ENCODE measurements at regions not wholly inside any gene's neighbourhood (a gene's known extent, or its start where the extent isn't known, plus 50 kb on each side); places are given as distances from the start of the nearest gene placed in this dataset.

DNA sequence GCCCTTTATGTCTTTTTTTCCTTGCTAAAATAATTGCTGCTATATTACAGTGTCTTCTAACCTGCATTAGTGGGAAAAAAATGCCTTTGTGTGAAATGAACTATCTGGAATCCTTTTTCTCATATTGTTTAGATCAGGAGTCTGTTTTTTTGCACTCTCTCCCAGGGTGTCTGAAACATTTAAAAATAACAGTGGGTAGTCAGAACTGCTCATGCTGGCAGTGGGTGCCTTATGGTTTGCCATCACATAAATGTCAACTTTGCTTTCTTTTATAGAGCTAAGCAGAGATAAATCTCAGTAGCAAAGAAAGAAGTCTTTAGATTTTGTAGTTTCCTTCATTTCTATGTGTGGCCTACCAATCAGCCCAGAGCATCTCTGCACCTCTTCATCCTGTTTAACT lies 347.8 kb upstream of the RGMB start:
- no peaks in the 10 kb centered on the region for H3K4me1 ChIP-seq
- no peak overlapping the region for H3K27ac ChIP-seq
- no peaks in the 10 kb centered on the region for H3K9me3 ChIP-seq
- H3K27me3 ChIP-seq: no peaks in the 10 kb centered on the region
- DNase-seq: no peak
- TF ChIP-seq POLR2A (IDR thresholded peaks at IDR 0.05): no peak
- TF ChIP-seq, protein P1, sequence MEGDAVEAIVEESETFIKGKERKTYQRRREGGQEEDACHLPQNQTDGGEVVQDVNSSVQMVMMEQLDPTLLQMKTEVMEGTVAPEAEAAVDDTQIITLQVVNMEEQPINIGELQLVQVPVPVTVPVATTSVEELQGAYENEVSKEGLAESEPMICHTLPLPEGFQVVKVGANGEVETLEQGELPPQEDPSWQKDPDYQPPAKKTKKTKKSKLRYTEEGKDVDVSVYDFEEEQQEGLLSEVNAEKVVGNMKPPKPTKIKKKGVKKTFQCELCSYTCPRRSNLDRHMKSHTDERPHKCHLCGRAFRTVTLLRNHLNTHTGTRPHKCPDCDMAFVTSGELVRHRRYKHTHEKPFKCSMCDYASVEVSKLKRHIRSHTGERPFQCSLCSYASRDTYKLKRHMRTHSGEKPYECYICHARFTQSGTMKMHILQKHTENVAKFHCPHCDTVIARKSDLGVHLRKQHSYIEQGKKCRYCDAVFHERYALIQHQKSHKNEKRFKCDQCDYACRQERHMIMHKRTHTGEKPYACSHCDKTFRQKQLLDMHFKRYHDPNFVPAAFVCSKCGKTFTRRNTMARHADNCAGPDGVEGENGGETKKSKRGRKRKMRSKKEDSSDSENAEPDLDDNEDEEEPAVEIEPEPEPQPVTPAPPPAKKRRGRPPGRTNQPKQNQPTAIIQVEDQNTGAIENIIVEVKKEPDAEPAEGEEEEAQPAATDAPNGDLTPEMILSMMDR (IDR thresholded peaks at IDR 0.05): no peak
- no peaks in the 10 kb centered on the region for H3K36me3 ChIP-seq
- intact Hi-C loops (cut with DNase I): no loop called here
- H3K4me3 ChIP-seq (replicated peaks in 1 of 3): no peak overlapping the region

DNA sequence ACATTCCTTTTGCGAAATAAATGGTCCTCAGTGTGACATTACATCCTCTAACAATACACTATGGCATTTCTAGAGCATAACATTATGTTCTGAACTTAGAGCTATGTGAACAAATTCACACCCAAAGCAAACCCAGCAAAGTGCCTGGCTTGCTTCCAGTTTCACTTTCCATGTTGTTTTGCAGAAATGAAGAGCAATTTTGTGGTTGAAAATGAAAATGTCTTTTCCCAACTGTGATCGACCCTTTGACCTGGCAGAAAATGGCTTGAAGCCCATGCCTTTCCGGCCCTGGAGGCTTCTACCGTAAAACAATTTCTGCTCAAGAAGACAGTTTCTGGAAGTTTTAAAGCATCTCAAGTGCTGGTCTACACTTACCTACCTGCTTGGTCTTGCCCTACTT lies 344.7 kb upstream of the RGMB start:
- Histone ChIP-seq H3K4me1 (no peaks in the 10 kb centered on the region), H3K4me3 (replicated peaks in 1 of 3) (no peak overlapping the region), H3K27me3 (no peaks in the 10 kb centered on the region), H3K36me3 (no peaks in the 10 kb centered on the region), H3K27ac (no peak overlapping the region), H3K9me3 (no peaks in the 10 kb centered on the region)
- WGBS, 2 donors: 26 to 62% methylated on average over 4 of the region's 4 CpGs
- intact Hi-C loops (cut with DNase I): no loop called here
- peak; percentile 5 for DNase-seq
- no peak for TF ChIP-seq POLR2A (IDR thresholded peaks at IDR 0.05)
- TF ChIP-seq, protein P1 (IDR thresholded peaks at IDR 0.05): no peak

DNA sequence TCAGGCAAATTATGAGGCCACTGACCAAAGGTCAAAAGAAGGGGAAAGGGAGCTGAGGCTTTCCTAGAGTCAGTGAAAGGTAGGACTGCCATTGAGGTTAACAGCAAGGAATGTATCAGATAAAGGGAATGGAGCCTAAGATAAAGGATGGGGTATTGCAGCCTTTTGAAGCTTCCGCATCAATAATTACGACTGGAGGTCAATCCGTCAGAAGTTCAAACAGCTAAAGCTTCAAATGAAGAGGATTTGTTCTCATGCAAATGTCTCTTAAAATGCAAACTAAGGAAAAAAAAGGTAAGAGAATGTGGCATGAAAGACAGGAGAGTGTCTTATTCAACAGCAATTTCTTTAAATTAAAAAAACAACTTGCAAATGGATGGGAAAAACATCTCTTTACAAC lies 341.1 kb upstream of the RGMB start:
- H3K9me3 ChIP-seq: no peaks in the 10 kb centered on the region

DNA sequence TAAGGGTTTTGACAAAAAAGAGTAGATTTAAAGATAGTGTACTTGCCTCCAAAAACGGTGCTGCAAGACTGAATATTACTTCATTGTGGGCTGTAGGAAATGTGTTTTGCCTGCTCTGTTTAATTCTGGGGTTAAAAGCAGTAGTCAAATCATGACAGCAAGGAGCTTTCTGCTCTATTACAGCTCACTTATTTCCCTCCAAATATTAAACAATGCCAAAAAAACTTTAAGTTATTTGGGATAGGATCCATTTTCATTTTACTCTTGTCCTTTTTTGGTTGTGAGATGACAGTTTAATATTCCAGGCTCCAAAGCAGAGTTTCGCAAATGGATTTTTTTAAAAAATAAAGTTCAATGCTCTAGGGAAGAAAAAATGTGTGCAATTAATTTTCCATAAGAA lies 340.4 kb upstream of the RGMB start:
- no peak overlapping the region for H3K27ac ChIP-seq

More for the DNA sequence above, 341.1 kb upstream of the RGMB start:
- H3K4me1 ChIP-seq: no peaks in the 10 kb centered on the region
- intact Hi-C loops (cut with DNase I): no loop called here
- H3K36me3 ChIP-seq: no peaks in the 10 kb centered on the region
- DNase-seq: no peak
- no peaks in the 10 kb centered on the region for H3K27me3 ChIP-seq
- H3K4me3 ChIP-seq (replicated peaks in 1 of 3): no peak overlapping the region
- 61 to 87% methylated on average over 3 of the region's 3 CpGs for WGBS, 2 donors
- TF ChIP-seq, protein P1 (IDR thresholded peaks at IDR 0.05): no peak
- no peak for TF ChIP-seq POLR2A (IDR thresholded peaks at IDR 0.05)
- H3K27ac ChIP-seq: no peak overlapping the region

DNA sequence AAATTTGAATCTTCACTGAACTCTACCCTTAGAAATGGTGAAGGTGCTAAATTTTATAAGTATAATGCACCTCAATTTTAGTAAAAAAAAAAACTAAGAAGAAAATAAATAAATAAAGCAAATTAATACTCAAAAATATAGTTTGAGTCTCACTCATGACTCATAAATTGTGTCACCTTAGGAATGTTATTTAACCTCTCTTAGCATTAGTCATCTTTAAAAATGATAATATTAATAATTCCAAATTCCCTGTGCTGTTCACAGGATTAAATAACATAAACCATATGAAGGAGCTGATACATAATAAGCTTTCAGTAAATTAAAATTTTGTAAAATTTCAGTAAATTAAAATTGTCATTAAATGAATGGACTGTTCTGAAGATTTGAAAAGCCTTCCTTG lies 339.8 kb upstream of the RGMB start:
- Histone ChIP-seq H3K27ac (no peak overlapping the region), H3K27me3 (no peaks in the 10 kb centered on the region), H3K36me3 (no peaks in the 10 kb centered on the region), H3K4me3 (replicated peaks in 1 of 3) (no peak overlapping the region), H3K4me1 (no peaks in the 10 kb centered on the region), H3K9me3 (no peaks in the 10 kb centered on the region)
- TF ChIP-seq, protein P1 (IDR thresholded peaks at IDR 0.05): no peak
- no peak for TF ChIP-seq POLR2A (IDR thresholded peaks at IDR 0.05)
- DNase-seq: no peak
- intact Hi-C loops (cut with DNase I): no loop called here

More for the DNA sequence above, 340.4 kb upstream of the RGMB start:
- no peak for TF ChIP-seq POLR2A (IDR thresholded peaks at IDR 0.05)
- TF ChIP-seq, protein P1 (IDR thresholded peaks at IDR 0.05): no peak
- intact Hi-C loops (cut with DNase I): no loop called here
- Histone ChIP-seq H3K27me3 (no peaks in the 10 kb centered on the region), H3K4me1 (no peaks in the 10 kb centered on the region), H3K36me3 (no peaks in the 10 kb centered on the region), H3K9me3 (no peaks in the 10 kb centered on the region), H3K4me3 (replicated peaks in 1 of 3) (no peak overlapping the region)
- WGBS, 2 donors: 43 to 48% methylated on average over 2 of the region's 2 CpGs
- no peak for DNase-seq
